Left lung (tissue), 4 donors: ENCODE measurements at regions not wholly inside any gene's neighbourhood (a gene's known extent, or its start where the extent isn't known, plus 50 kb on each side); places are given as distances from the start of the nearest gene placed in this dataset.
A peak's percentile ranks its signal among the peaks of the same experiment; 100 is the strongest.

Experiments
- ATAC-seq: fragments of 200-7000 bp; cut with Tn5 transposase; one replicate; pipeline ENCODE4 v1.9.1; 2020; ENCODE audit warnings: moderate library complexity
- DNase-seq, 4 donors: peaks; one replicate each; pipeline ENCODE4 v3.0.0-alpha.2; 2013 to 2020
- H3K27ac ChIP-seq, 2 donors: fragments of 200-600 bp; sonication (generic) in 1 of 2; one replicate each; pipeline versions ENCODE4 v1.5.0 to v1.8.0; 2020 to 2021
- H3K27me3 ChIP-seq, 2 donors: fragments of 200-600 bp; sonication (generic) in 1 of 2; one replicate each; pipeline versions ENCODE4 v1.5.0 to v1.8.0; 2020 to 2021
- H3K36me3 ChIP-seq, 2 donors: fragments of 200-600 bp; sonication (generic) in 1 of 2; one replicate each; pipeline versions ENCODE4 v1.5.0 to v1.8.0; 2020 to 2021
- H3K4me1 ChIP-seq, 2 donors: fragments of 200-600 bp; one replicate each; pipeline ENCODE4 v1.8.0; 2021
- H3K4me3 ChIP-seq, 2 donors: fragments of 200-600 bp; sonication (generic) in 1 of 2; one replicate each; pipeline versions ENCODE4 v1.5.0 to v1.8.0; 2020 to 2021; ENCODE audit warnings: mild to moderate bottlenecking in 1 of 2
- H3K9me3 ChIP-seq, 2 donors: fragments of 200-600 bp; sonication (generic) in 1 of 2; one replicate each; pipeline versions ENCODE4 v1.5.0 to v1.8.0; 2020 to 2021
- CTCF ChIP-seq, 2 donors: fragments of 200-600 bp; sonication (generic) in 1 of 2; IDR thresholded peaks; one replicate each; pipeline versions ENCODE4 v1.5.0 to v1.8.0; 2021; ENCODE audit warnings: antibody characterized with exemption in 2 of 2
- intact Hi-C, 2 donors: fragments of 100-400 bp; cut with DNase I; formaldehyde crosslinking; loops; one replicate each; pipeline versions ENCODE4 v1.11.2 to v1.14.2; 2022
- donor health status: DM: no; HTN: yes; CAD: no.
- donor health status: DM: no; HTN: no; CAD: no.

GRCh38 chr7:16095171-16095950, 326.0 kb downstream of the CRPPA start:
- no peak for ATAC-seq
- no peak overlapping the region for H3K4me3 ChIP-seq
- intact Hi-C loops: no loop called here
- no peaks in the 10 kb centered on the region for H3K27me3 ChIP-seq
- H3K9me3 ChIP-seq: no peaks in the 10 kb centered on the region
- TF ChIP-seq CTCF (IDR thresholded peaks at IDR 0.05): no peak
- no peaks in the 10 kb centered on the region for H3K36me3 ChIP-seq
- H3K4me1 ChIP-seq: no peaks in the 10 kb centered on the region
- no peak overlapping the region for H3K27ac ChIP-seq
- no peak for DNase-seq

- Histone ChIP-seq H3K36me3 (no peaks in the 10 kb centered on the region), H3K27me3 (no peaks in the 10 kb centered on the region), H3K4me3 (no peak overlapping the region), H3K4me1 (no peaks in the 10 kb centered on the region), H3K27ac (no peak overlapping the region), H3K9me3 (no peaks in the 10 kb centered on the region)
- intact Hi-C loops: no loop called here
- ATAC-seq: no peak
- no peak for DNase-seq
- no peak for TF ChIP-seq CTCF (IDR thresholded peaks at IDR 0.05)
Measured at GRCh38 chr7:16094651-16095050, 326.7 kb downstream of the CRPPA start.

- Histone ChIP-seq H3K27ac (no peak overlapping the region), H3K9me3 (no peaks in the 10 kb centered on the region), H3K4me3 (no peak overlapping the region), H3K36me3 (no peaks in the 10 kb centered on the region), H3K27me3 (no peaks in the 10 kb centered on the region), H3K4me1 (no peaks in the 10 kb centered on the region)
- intact Hi-C loops: no loop called here
- no peak for TF ChIP-seq CTCF (IDR thresholded peaks at IDR 0.05)
- ATAC-seq: no peak
- DNase-seq: no peak
Measured at GRCh38 chr7:16092711-16093110, 328.6 kb downstream of the CRPPA start.

GRCh38 chr7:16091701-16092310, 329.5 kb downstream of the CRPPA start:
- ATAC-seq: peak; percentile 63
- Histone ChIP-seq H3K27ac (no peak overlapping the region), H3K36me3 (no peaks in the 10 kb centered on the region), H3K27me3 (no peaks in the 10 kb centered on the region), H3K4me3 (no peak overlapping the region), H3K9me3 (no peaks in the 10 kb centered on the region), H3K4me1 (no peaks in the 10 kb centered on the region)
- peak in 2 of 4 donors; percentile 50 to 51 for DNase-seq
- intact Hi-C loops: no loop called here
- TF ChIP-seq CTCF (IDR thresholded peaks at IDR 0.05): no peak

GRCh38 chr7:16089801-16090200, 331.5 kb downstream of the CRPPA start:
- intact Hi-C loops: no loop called here
- no peaks in the 10 kb centered on the region for H3K36me3 ChIP-seq
- no peak overlapping the region for H3K4me3 ChIP-seq
- ATAC-seq (no peak), DNase-seq (no peak)
- no peaks in the 10 kb centered on the region for H3K4me1 ChIP-seq
- H3K27me3 ChIP-seq: no peaks in the 10 kb centered on the region
- no peak overlapping the region for H3K27ac ChIP-seq
- no peak for TF ChIP-seq CTCF (IDR thresholded peaks at IDR 0.05)
- H3K9me3 ChIP-seq: no peaks in the 10 kb centered on the region
